ENCODE measurements at regions not wholly inside any gene's neighbourhood (a gene's known extent, or its start where the extent isn't known, plus 50 kb on each side); places are given as distances from the start of the nearest gene placed in this dataset.

Small RNA genes in the stretch of these regions (small RNA-seq; reads per million reads assigned to genes)
- gene AL136372.1: 0 reads per million in 2 experiments
- 0 reads per million in 2 experiments for gene AL357559.1
- 0 reads per million in 2 experiments for gene AL391813.1
- 0.03 to 0.09 reads per million in 2 experiments for gene RNA5SP73

Measured in SK-N-DZ (cell line).